DMS79 treated with DMSO at 0.1 percent for 48 hours (cell line): ENCODE measurements at regions not wholly inside any gene's neighbourhood (a gene's known extent, or its start where the extent isn't known, plus 50 kb on each side); places are given as distances from the start of the nearest gene placed in this dataset.
A peak's percentile ranks its signal among the peaks of the same experiment; 100 is the strongest.
"Not testable (repeated sequence)": the region's sequence is repeated elsewhere in the genome, so short reads cannot be mapped to it uniquely, and the experiment has no call there.

ENCODE experiments used
- DNase-seq: peaks from one replicate; lab custom pipeline; 2025; lab: John Stamatoyannopoulos, UW

GRCh38 chr1:148263906-148264255 lies 111.8 kb upstream of the NBPF11 start:
- no peak for DNase-seq

- DNase-seq = peak; percentile 55
Observed at GRCh38 chr1:148263128-148263905, 111.2 kb upstream of the NBPF11 start.

- not testable (repeated sequence) for DNase-seq
Observed at GRCh38 chr1:148261684-148262083, 109.6 kb upstream of the NBPF11 start.

- not testable (repeated sequence) for DNase-seq
Observed at GRCh38 chr1:148257886-148258285, 105.8 kb upstream of the NBPF11 start.

GRCh38 chr1:148254611-148255429 lies 102.7 kb upstream of the NBPF11 start:
- not testable (repeated sequence) for DNase-seq

- DNase-seq = not testable (repeated sequence)
Observed at GRCh38 chr1:148253808-148254207, 101.7 kb upstream of the NBPF11 start.

- DNase-seq = not testable (repeated sequence)
Observed at GRCh38 chr1:148248798-148249197, 96.7 kb upstream of the NBPF11 start.

- DNase-seq = not testable (repeated sequence)
Observed at GRCh38 chr1:148246258-148246861, 94.3 kb upstream of the NBPF11 start.

- DNase-seq = not testable (repeated sequence)
Observed at GRCh38 chr1:148245843-148246242, 93.8 kb upstream of the NBPF11 start.

- not testable (repeated sequence) for DNase-seq
Observed at GRCh38 chr1:148245443-148245842, 93.4 kb upstream of the NBPF11 start.

GRCh38 chr1:148233250-148233649 lies 81.2 kb upstream of the NBPF11 start:
- DNase-seq = not testable (repeated sequence)

- DNase-seq = not testable (repeated sequence)
Observed at GRCh38 chr1:148228846-148229245, 76.8 kb upstream of the NBPF11 start.

GRCh38 chr1:148222399-148223159 lies 70.5 kb upstream of the NBPF11 start:
- not testable (repeated sequence) for DNase-seq

- DNase-seq = not testable (repeated sequence)
Observed at GRCh38 chr1:148221593-148221992, 69.5 kb upstream of the NBPF11 start.

- not testable (repeated sequence) for DNase-seq
Observed at GRCh38 chr1:148219229-148219628, 67.1 kb upstream of the NBPF11 start.

GRCh38 chr1:148211191-148211590 lies 59.1 kb upstream of the NBPF11 start:
- DNase-seq = not testable (repeated sequence)

GRCh38 chr1:148210624-148211023 lies 58.5 kb upstream of the NBPF11 start:
- not testable (repeated sequence) for DNase-seq

- not testable (repeated sequence) for DNase-seq
Observed at GRCh38 chr1:148210166-148210565, 58.1 kb upstream of the NBPF11 start.

GRCh38 chr1:148202013-148202412 lies 49.9 kb upstream of the NBPF11 start:
- not testable (repeated sequence) for DNase-seq
